ENCODE measurements at regions not wholly inside any gene's neighbourhood (a gene's known extent, or its start where the extent isn't known, plus 50 kb on each side); places are given as distances from the start of the nearest gene placed in this dataset.
A peak's percentile ranks its signal among the peaks of the same experiment; 100 is the strongest.

DNA sequence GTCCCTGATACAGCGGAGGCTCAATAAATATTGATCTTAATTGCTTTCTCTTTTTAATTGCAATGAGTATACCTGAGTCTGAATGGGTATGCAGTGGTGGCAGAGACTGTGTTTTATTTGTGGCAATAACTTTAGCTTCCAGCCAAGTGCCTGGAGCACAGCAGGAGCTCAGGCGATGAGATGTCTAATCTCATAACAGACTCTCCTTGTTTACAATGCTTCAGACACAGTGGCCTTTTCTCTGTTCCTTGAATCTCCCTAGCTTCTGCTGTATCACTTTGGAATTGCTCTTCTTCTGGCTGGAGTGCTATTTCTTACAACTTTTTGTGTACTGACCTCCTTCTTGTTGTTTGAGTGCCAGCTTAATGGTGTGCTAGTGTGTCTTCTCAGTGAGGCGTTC lies 91.5 kb upstream of the UNC5C start:
- intact Hi-C loops (cut with DNase I; ENCODE audit: low total_unique reads), result no loop called here
- DNase-seq, result peak; percentile 46
- peak overlapping the region; percentile 73 to 77 for H3K27ac ChIP-seq
- 61 to 80% methylated on average over 3 of the region's 3 CpGs for WGBS, 2 donors
- H3K4me1 ChIP-seq, result peaks cover 30% of the 10 kb centered on the region
- H3K4me3 ChIP-seq, result no peak overlapping the region
- no peaks in the 10 kb centered on the region for H3K9me3 ChIP-seq
- H3K36me3 ChIP-seq (ENCODE audit: low read depth, missing control alignments), result no peaks in the 10 kb centered on the region
- no peak for TF ChIP-seq POLR2A (IDR thresholded peaks at IDR 0.05)
- TF ChIP-seq, protein P1, sequence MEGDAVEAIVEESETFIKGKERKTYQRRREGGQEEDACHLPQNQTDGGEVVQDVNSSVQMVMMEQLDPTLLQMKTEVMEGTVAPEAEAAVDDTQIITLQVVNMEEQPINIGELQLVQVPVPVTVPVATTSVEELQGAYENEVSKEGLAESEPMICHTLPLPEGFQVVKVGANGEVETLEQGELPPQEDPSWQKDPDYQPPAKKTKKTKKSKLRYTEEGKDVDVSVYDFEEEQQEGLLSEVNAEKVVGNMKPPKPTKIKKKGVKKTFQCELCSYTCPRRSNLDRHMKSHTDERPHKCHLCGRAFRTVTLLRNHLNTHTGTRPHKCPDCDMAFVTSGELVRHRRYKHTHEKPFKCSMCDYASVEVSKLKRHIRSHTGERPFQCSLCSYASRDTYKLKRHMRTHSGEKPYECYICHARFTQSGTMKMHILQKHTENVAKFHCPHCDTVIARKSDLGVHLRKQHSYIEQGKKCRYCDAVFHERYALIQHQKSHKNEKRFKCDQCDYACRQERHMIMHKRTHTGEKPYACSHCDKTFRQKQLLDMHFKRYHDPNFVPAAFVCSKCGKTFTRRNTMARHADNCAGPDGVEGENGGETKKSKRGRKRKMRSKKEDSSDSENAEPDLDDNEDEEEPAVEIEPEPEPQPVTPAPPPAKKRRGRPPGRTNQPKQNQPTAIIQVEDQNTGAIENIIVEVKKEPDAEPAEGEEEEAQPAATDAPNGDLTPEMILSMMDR (IDR thresholded peaks at IDR 0.05), result no peak
- no peaks in the 10 kb centered on the region for H3K27me3 ChIP-seq

DNA sequence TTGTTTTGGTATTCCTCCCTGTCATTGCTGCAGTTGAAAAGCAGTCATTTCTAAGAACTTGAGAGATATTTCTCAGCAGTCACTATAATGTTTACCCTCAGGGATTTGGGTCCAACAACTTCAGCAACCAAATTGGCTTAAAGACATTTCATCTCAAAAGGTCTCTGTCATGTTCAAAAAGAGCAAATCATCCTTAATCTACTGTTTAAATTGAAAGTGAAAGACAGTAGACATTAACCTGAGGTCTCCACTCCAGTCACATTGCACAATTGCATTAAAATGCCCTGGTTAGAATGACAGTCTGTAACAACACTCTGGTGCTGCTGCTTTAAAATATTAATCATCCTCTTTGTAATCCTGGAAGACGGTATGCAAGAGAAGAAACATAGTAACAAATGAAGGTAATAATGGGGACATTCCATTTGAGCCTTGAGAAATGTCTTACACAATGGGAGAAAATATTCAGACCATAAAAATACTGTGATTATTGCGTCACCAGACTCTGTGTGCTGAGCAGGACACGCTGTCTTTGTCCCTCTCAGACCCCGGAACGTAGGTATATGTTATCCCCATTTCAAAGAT lies 90.2 kb upstream of the UNC5C start:
- Histone ChIP-seq H3K27ac (peak overlapping the region; percentile 73 to 77), H3K36me3 (ENCODE audit: low read depth, missing control alignments) (no peaks in the 10 kb centered on the region), H3K9me3 (no peaks in the 10 kb centered on the region), H3K27me3 (no peaks in the 10 kb centered on the region), H3K4me1 (peaks cover 30% of the 10 kb centered on the region), H3K4me3 (no peak overlapping the region)
- 47 to 65% methylated on average over 5 of the region's 5 CpGs for WGBS, 2 donors
- TF ChIP-seq, protein P1 (IDR thresholded peaks at IDR 0.05), result peak in 1 of 3 experiments; percentile 8
- TF ChIP-seq POLR2A (IDR thresholded peaks at IDR 0.05), result no peak
- intact Hi-C loops (cut with DNase I; ENCODE audit: low total_unique reads), result no loop called here
- DNase-seq, result peak; percentile 69

DNA sequence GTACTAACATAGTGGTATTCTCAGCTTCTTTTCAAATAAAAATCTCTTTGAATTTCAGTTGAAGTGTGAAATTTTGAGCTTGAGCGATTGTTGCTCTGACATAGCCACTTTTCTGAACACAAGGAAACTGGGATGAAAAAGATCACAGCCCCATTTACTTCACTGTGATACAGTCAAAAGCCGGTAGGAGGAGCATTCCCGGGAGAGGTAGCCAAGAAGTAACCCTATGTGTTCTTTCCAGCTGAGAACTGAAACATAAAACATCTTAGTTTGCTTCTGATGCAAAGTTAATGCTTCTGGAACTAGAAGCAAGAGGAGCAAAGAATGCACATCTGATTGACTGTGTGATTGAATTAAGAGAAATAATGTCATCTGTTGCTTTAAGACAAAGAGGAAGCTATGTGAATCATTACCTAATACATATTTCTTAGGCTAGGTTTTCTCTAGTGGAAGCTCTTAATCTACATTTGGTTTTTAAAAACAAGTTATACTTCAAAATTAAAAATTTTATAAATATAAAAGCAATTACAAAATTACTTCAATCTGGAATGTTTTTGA lies 88.3 kb upstream of the UNC5C start:
- 33 to 40% methylated on average over 3 of the region's 3 CpGs for WGBS, 2 donors

DNA sequence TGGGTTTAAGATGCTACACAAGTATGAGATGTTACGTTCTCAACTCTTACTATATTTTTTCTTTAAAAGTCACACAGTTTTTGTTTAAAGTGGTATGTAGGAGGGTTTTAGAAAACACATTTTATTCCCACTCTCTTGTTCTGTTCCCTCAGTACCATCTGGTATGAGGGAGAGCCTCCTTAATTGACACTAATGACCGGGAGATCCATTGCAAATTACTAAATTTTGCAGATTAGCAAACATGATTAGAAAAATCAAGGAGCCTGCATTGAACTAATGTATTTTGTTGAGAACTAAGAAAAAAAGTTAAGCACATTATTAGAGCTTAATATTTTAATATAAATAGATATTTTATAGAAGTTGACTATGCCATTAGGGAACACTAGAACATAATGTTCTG lies 87.3 kb upstream of the UNC5C start:
- no peaks in the 10 kb centered on the region for H3K36me3 ChIP-seq (ENCODE audit: low read depth, missing control alignments)
- H3K27me3 ChIP-seq, result no peaks in the 10 kb centered on the region
- no peak for TF ChIP-seq POLR2A (IDR thresholded peaks at IDR 0.05)
- TF ChIP-seq, protein P1 (IDR thresholded peaks at IDR 0.05), result no peak
- no peak overlapping the region for H3K4me3 ChIP-seq
- DNase-seq, result no peak
- no peak overlapping the region for H3K27ac ChIP-seq
- H3K4me1 ChIP-seq, result peaks cover 16% of the 10 kb centered on the region
- no peaks in the 10 kb centered on the region for H3K9me3 ChIP-seq
- intact Hi-C loops (cut with DNase I; ENCODE audit: low total_unique reads), result no loop called here
- 47 to 53% methylated on average over 2 of the region's 2 CpGs for WGBS, 2 donors

More for the DNA sequence above, 88.3 kb upstream of the UNC5C start:
- intact Hi-C loops (cut with DNase I; ENCODE audit: low total_unique reads), result no loop called here
- Histone ChIP-seq H3K27me3 (no peaks in the 10 kb centered on the region), H3K4me1 (peaks cover 20% of the 10 kb centered on the region), H3K9me3 (no peaks in the 10 kb centered on the region), H3K36me3 (ENCODE audit: low read depth, missing control alignments) (no peaks in the 10 kb centered on the region), H3K4me3 (no peak overlapping the region), H3K27ac (no peak overlapping the region)
- peak; percentile 52 for DNase-seq
- no peak for TF ChIP-seq POLR2A (IDR thresholded peaks at IDR 0.05)
- TF ChIP-seq, protein P1 (IDR thresholded peaks at IDR 0.05), result peak in 2 of 3 experiments; percentile 35 to 38

DNA sequence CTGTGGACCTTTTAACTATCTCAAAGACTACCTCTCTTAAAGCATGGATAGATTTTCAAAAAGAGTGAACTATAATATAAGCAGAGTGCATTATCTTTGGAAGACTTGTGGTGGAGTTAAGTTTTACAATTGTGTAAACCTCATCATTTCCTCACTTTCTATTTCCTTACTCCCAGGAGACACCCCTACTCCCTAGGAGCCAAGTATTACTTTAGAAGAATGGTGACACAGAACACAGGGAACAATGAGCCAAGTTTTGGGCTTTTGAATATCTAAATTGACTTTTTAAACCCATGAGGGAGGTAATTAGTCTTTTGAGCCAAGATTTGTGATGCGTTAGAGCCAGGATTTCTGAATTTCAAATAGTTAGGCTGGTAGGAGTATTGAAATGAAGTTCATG lies 78.9 kb upstream of the UNC5C start:
- no peak overlapping the region for H3K4me3 ChIP-seq
- H3K27me3 ChIP-seq, result no peaks in the 10 kb centered on the region
- DNase-seq, result no peak
- H3K4me1 ChIP-seq, result peaks cover 9% of the 10 kb centered on the region
- H3K27ac ChIP-seq, result no peak overlapping the region
- intact Hi-C loops (cut with DNase I; ENCODE audit: low total_unique reads), result no loop called here
- no peaks in the 10 kb centered on the region for H3K9me3 ChIP-seq
- TF ChIP-seq, protein P1 (IDR thresholded peaks at IDR 0.05), result no peak
- no peak for TF ChIP-seq POLR2A (IDR thresholded peaks at IDR 0.05)
- 48 to 62% methylated on average over 1 of the region's 1 CpG for WGBS, 2 donors
- no peaks in the 10 kb centered on the region for H3K36me3 ChIP-seq (ENCODE audit: low read depth, missing control alignments)
